ENCODE measurements at regions not wholly inside any gene's neighbourhood (a gene's known extent, or its start where the extent isn't known, plus 50 kb on each side); places are given as distances from the start of the nearest gene placed in this dataset.

DNA sequence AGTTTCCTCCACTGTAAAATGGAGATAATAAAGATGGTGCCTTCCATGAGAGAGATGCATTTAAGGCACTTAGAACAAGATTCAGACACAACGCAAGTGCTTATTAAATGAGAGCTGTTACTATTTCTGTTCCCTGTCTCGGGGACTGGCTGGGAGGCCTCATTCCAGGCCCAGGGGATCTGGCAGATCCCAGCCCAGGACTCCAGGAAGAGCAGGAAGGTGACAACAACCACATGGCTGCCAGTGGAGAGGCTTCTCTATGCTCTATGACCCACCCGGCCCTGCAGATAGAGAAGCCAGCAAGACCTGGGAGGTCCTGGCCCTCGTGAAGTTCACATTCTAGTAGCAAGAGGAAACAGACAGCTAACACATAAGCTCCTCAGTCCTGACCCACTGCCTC, 175.5 kb downstream of the ACTL8 start:
- Mint-ChIP-seq H3K27me3 (peaks cover 31% of the 10 kb centered on the region), H3K27ac (no peak overlapping the region), H3K4me3 (no peak overlapping the region), H3K4me1 (no peaks in the 10 kb centered on the region), H3K9me3 (ENCODE audit: insufficient read depth) (peaks cover 3% of the 10 kb centered on the region)
- 78% methylated on average over 4 of the region's 4 CpGs for WGBS (ENCODE audit: insufficient coverage)
- no peaks in the 10 kb centered on the region for H3K79me2 ChIP-seq (ENCODE audit: control insufficient read depth, insufficient read depth, low read length)
- no peak overlapping the region for H3K4me2 ChIP-seq (replicated peaks; ENCODE audit: low read depth, low read length, poor library complexity, severe bottlenecking)
- H3K9ac ChIP-seq (ENCODE audit: low read length): no peak overlapping the region
- H4K20me1 ChIP-seq (ENCODE audit: control insufficient read depth, insufficient read depth, low read length, poor library complexity, severe bottlenecking): no peaks in the 10 kb centered on the region
- no peak overlapping the region for H2AFZ ChIP-seq (ENCODE audit: insufficient read depth, low read depth, low read length, poor library complexity, severe bottlenecking)
- H3K27me3 ChIP-seq (replicated peaks in 1 of 4; ENCODE audit: control extremely low read depth in 1 of 4, control insufficient read depth in 3 of 4, insufficient read depth in 4 of 4, low read length in 3 of 4): peaks cover 0 to 11% (median 1%) of the 10 kb centered on the region in 4 experiments
- CTCF ChIA-PET: no interaction called here
- no peaks in the 10 kb centered on the region for H3K36me3 ChIP-seq (replicated peaks in 1 of 2; ENCODE audit: control extremely low read depth in 1 of 2, control insufficient read depth in 1 of 2, extremely low read depth in 1 of 2, insufficient read depth in 2 of 2, low read length in 1 of 2)
- no peak for TF ChIP-seq EZH2 (IDR thresholded peaks at IDR 0.05; ENCODE audit: borderline replicate concordance, insufficient read depth, low read depth, low read length, poor library complexity, severe bottlenecking)
- TF ChIP-seq, protein P1, sequence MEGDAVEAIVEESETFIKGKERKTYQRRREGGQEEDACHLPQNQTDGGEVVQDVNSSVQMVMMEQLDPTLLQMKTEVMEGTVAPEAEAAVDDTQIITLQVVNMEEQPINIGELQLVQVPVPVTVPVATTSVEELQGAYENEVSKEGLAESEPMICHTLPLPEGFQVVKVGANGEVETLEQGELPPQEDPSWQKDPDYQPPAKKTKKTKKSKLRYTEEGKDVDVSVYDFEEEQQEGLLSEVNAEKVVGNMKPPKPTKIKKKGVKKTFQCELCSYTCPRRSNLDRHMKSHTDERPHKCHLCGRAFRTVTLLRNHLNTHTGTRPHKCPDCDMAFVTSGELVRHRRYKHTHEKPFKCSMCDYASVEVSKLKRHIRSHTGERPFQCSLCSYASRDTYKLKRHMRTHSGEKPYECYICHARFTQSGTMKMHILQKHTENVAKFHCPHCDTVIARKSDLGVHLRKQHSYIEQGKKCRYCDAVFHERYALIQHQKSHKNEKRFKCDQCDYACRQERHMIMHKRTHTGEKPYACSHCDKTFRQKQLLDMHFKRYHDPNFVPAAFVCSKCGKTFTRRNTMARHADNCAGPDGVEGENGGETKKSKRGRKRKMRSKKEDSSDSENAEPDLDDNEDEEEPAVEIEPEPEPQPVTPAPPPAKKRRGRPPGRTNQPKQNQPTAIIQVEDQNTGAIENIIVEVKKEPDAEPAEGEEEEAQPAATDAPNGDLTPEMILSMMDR (IDR thresholded peaks at IDR 0.05): no peak
- no peak overlapping the region for H3K27ac ChIP-seq (ENCODE audit: low read length in 2 of 2)
- POLR2A ChIA-PET: no interaction called here
- no peak overlapping the region for H3K4me3 ChIP-seq (ENCODE audit: control extremely low read depth in 1 of 5, extremely low read depth in 1 of 5, insufficient read depth in 1 of 5, low read depth in 2 of 5, low read length in 4 of 5)
- H3K4me1 ChIP-seq (ENCODE audit: control insufficient read depth in 2 of 2, insufficient read depth in 2 of 2, low read length in 2 of 2): no peaks in the 10 kb centered on the region
- no peak for ATAC-seq (ENCODE audit: low read depth)
- peaks cover 0 to 8% (median 0%) of the 10 kb centered on the region in 3 donors for H3K9me3 ChIP-seq (ENCODE audit: control extremely low read depth in 1 of 3, control insufficient read depth in 2 of 3, insufficient read depth in 1 of 3, low read length in 2 of 3)
- intact Hi-C loops (cut with micrococcal nuclease): no loop called here
- DNase-seq: no peak

DNA sequence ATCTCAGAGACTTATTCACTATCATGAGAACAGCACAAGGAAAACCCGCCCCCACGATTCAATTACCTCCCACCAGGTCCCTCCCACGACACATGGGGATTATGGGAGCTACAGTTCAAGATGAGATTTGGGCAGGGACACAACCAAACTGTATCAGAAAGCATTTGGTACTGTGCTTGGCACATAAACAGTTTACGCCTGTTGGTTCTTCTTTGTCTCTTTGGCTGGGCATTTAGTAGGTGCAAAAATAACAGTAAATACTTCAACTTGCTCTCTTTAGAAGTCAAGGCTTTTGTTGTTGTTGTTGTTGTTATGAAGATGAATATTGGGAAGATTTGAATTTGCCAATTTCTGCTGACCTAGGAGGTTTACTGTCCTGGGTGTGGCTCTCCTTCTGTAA, 175.4 kb upstream of the IGSF21 start:
- ChIA-PET CTCF (no interaction called here), POLR2A (no interaction called here)
- no peak overlapping the region for H3K27ac Mint-ChIP-seq
- no peaks in the 10 kb centered on the region for H4K20me1 ChIP-seq (ENCODE audit: control insufficient read depth, insufficient read depth, low read length, poor library complexity, severe bottlenecking)
- intact Hi-C loops (cut with micrococcal nuclease): no loop called here
- H3K27ac ChIP-seq (ENCODE audit: low read length in 2 of 2): no peak overlapping the region
- no peak for DNase-seq
- no peaks in the 10 kb centered on the region for H3K4me1 Mint-ChIP-seq
- no peak overlapping the region for H3K9ac ChIP-seq (ENCODE audit: low read length)
- no CpG with 5 or more reads among the region's 4 CpGs for WGBS (ENCODE audit: insufficient coverage)
- peaks cover 0 to 4% (median 0%) of the 10 kb centered on the region in 3 donors for H3K9me3 ChIP-seq (ENCODE audit: control extremely low read depth in 1 of 3, control insufficient read depth in 2 of 3, insufficient read depth in 1 of 3, low read length in 2 of 3)
- no peaks in the 10 kb centered on the region for H3K4me1 ChIP-seq (ENCODE audit: control insufficient read depth in 2 of 2, insufficient read depth in 2 of 2, low read length in 2 of 2)
- TF ChIP-seq EZH2 (IDR thresholded peaks at IDR 0.05; ENCODE audit: borderline replicate concordance, insufficient read depth, low read depth, low read length, poor library complexity, severe bottlenecking): no peak
- TF ChIP-seq, protein P1 (IDR thresholded peaks at IDR 0.05): no peak
- H3K9me3 Mint-ChIP-seq (ENCODE audit: insufficient read depth): peaks cover 3% of the 10 kb centered on the region
- no peak overlapping the region for H3K4me3 Mint-ChIP-seq
- H3K36me3 ChIP-seq (replicated peaks in 1 of 2; ENCODE audit: control extremely low read depth in 1 of 2, control insufficient read depth in 1 of 2, extremely low read depth in 1 of 2, insufficient read depth in 2 of 2, low read length in 1 of 2): no peaks in the 10 kb centered on the region
- no peak overlapping the region for H3K4me3 ChIP-seq (ENCODE audit: control extremely low read depth in 1 of 5, extremely low read depth in 1 of 5, insufficient read depth in 1 of 5, low read depth in 2 of 5, low read length in 4 of 5)
- H3K27me3 ChIP-seq (replicated peaks in 1 of 4; ENCODE audit: control extremely low read depth in 1 of 4, control insufficient read depth in 3 of 4, insufficient read depth in 4 of 4, low read length in 3 of 4): peaks cover 0 to 6% (median 1%) of the 10 kb centered on the region in 4 experiments
- no peak overlapping the region for H3K4me2 ChIP-seq (replicated peaks; ENCODE audit: low read depth, low read length, poor library complexity, severe bottlenecking)
- H3K79me2 ChIP-seq (ENCODE audit: control insufficient read depth, insufficient read depth, low read length): no peaks in the 10 kb centered on the region
- H2AFZ ChIP-seq (ENCODE audit: insufficient read depth, low read depth, low read length, poor library complexity, severe bottlenecking): no peak overlapping the region
- peaks cover 26% of the 10 kb centered on the region for H3K27me3 Mint-ChIP-seq
- ATAC-seq (ENCODE audit: low read depth): no peak
